ENCODE measurements at regions not wholly inside any gene's neighbourhood (a gene's known extent, or its start where the extent isn't known, plus 50 kb on each side); places are given as distances from the start of the nearest gene placed in this dataset.
"Not testable (repeated sequence)": the region's sequence is repeated elsewhere in the genome, so short reads cannot be mapped to it uniquely, and the experiment has no call there.

- not testable (repeated sequence) for TF ChIP-seq POLR2A, CTCF, POLR2AphosphoS5 (IDR thresholded peaks at IDR 0.05)
These were observed 167.8 kb downstream of the FAM72C start for GRCh38 chr1:143803927-143804411.

Data from suprapubic skin (tissue), 4 donors.